ENCODE measurements at regions not wholly inside any gene's neighbourhood (a gene's known extent, or its start where the extent isn't known, plus 50 kb on each side); places are given as distances from the start of the nearest gene placed in this dataset.
"Not testable (repeated sequence)": the region's sequence is repeated elsewhere in the genome, so short reads cannot be mapped to it uniquely, and the experiment has no call there.

DNA sequence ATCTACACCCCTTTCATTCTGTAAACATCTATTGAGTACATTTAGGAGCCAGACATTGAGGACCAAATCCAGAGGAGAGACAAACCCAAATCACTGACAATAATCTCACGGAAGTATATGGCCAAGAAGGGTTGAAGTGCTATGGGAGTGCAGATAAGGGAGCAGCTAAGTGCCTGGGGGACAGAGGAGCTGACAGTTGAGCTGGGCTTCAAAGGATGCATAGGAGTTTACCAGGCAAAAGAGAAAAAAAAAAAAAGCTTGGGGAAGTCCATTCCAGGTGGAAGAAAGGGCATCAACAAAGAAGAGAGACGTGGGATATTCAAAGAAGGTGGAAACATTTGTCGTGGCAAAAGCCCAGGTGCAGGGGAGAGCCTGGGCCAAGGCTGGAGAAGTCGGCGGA is 60.5 kb upstream of the NANOS1 start:
- no peak for DNase-seq

DNA sequence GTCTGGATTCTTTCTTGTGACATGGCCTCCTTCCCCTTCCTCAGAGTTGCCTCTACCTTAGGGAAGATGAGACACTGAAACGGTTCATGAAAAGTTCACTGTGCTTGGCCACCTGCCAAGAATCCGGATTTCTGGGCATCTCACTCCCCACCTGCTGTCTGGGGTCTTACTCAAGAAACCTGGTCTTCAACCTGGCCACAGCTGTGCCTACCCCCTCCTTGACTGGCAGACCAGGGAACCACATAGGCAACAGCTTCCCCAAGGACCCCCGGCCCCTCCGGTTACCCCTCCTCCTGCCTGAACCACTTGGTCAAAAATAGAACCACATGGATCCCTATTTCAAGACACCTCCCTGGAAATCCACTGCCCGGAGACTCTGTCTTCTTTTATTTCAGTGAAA is 58.7 kb upstream of the NANOS1 start:
- DNase-seq, result no peak

GRCh38 chr10:118971187-118971586 is 58.3 kb upstream of the NANOS1 start:
- no peak for DNase-seq

GRCh38 chr10:118971876-118972275 is 57.6 kb upstream of the NANOS1 start:
- no peak for DNase-seq

DNA sequence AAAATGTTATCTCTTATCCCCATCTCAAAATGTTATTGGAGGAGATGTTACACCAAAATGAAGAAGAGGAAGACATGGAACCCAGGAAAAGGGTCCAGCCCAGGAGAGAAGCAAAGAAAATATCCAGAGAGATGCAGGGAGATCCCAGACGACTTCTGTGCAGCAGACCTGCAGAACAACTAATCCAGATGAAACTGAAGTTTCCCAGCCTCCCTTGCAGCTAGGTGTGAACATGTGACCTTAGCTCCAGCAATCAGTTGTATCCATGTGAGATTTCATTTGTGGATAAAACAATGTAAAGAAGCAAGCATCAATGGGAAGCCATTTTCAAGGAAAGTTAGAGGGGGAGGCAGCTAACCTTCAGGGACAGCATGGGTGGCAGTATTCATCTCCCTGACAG is 55.8 kb upstream of the NANOS1 start:
- DNase-seq, result no peak

GRCh38 chr10:118974951-118975350 is 54.6 kb upstream of the NANOS1 start:
- DNase-seq, result no peak

DNA sequence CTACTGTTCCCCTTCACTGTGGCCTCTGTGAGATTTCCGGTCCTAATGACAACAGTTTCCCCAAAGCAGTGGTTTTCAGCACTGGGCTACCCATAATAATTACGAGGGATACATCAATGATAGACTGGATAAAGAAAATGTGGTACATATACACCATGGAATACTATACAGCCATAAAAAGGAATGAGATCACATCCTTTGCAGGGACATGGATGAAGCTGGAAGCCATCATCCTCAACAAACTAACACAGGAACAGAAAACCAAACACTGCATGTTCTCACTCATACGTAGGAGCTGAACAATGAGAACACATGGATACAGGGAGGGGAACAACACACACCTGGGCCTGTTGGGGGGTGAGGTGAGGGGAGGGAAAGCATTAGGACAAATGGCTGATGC is 53.3 kb upstream of the NANOS1 start:
- not testable (repeated sequence) for DNase-seq

GRCh38 chr10:118977022-118977599 is 52.4 kb upstream of the NANOS1 start:
- no peak for DNase-seq

DNA sequence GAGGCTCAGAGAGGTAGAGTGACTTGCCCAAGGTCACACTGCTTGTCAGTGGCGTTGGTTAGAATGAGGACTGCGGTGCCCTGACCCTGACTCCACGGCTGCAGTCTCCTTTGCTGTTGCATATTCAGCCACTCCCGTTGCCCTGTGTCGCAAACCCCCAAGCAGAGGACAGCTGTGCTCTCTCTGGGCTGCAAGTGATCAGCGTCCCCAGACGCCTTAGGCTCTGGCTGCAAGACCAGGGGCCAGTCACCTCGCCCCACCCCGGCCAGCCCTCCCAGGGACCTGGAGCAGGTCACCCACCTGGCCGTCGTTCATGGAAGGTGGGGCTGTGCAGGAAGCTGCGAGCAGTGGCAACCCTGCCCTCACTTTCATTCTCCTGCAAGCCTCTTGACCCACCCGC is 51.7 kb upstream of the NANOS1 start:
- DNase-seq, result no peak

DNA sequence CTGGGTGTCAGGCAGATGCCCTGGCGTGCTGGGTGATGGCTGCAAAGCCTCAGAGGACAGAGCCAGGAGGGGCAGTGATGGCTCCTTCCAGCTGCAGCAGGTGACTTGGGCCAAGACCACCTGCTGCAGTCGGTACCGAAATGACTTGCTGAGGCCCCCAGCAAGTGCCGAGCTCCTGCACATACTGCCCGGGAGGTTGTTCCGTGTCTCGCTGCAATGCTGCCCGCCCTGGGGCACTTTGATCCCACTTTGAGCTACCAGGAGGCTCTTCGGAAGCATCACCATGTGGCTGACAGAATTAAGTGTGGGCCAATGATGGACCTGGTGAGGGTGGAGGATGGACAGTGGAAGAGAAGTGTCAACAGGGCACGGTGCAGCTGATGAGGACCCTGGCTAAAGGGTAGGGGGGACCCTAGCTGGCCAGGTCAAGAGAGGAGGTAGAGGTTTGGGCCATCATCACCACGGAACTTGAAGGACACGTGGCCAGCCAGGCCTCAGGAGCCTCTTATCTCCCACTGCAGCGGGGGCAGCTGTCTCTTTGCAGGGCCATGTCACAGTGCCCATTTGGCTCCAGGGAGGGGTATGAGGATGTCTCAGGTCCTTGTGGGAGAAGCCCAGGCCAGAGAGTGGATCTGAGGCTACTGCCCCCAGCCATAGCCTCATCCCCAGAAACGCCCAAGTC is 51.1 kb upstream of the NANOS1 start:
- no peak for DNase-seq

GRCh38 chr10:118978998-118979350 is 50.5 kb upstream of the NANOS1 start:
- DNase-seq, result no peak

DNA sequence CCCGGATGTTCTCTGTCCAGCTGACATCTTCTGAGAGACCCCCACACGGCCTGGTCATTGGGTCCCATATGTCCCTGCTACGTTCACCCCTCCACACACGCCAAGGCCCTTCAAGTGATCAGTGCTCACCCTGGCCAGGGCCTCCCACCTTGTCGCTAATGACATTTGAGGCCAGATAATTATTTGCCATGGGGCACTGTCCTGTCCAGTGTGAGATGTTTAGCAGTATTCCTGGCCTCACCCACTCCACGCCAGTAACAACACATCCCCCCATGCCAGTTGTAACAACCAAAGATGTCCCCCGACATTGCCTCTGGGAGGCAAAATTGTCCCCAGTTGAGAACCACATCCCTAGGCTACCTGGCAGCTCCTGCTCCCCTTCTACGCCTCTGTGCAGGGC is 49.9 kb upstream of the NANOS1 start:
- no peak for DNase-seq

Data from effector CD8-positive, alpha-beta T cell (primary cell).